AG04449 (cell line): ENCODE measurements at regions not wholly inside any gene's neighbourhood (a gene's known extent, or its start where the extent isn't known, plus 50 kb on each side); places are given as distances from the start of the nearest gene placed in this dataset.

Experiments used
- CTCF ChIA-PET: fragments of 350-600 bp; formaldehyde crosslinking; extraction: SDS; loops from one replicate; lab custom pipeline; 2021; ENCODE audit warnings: antibody characterized with exemption; lab: Yijun Ruan, JAX
- POLR2A ChIA-PET: fragments of 400-600, 350-600 bp; formaldehyde crosslinking; extraction: SDS; loops from one replicate; lab custom pipeline; 2020; ENCODE audit warnings: antibody characterized with exemption, inconsistent platforms; lab: Yijun Ruan, JAX
- DNase-seq: peaks from one replicate; pipeline ENCODE4 v3.0.0-alpha.2; 2010; ENCODE audit warnings: low read depth, low spot score
- H3K4me3 ChIP-seq: 2 replicates; pipeline ENCODE4 v1.5.1; 2011; ENCODE audit warnings: low read depth, mild to moderate bottlenecking, control low read depth, low read length
- TF ChIP-seq, protein P1 (sequence below): IDR thresholded peaks from one replicate; pipeline ENCODE4 v1.5.1; 2011; ENCODE audit warnings: mild to moderate bottlenecking, moderate library complexity, low read length, control low read depth, inconsistent platforms; ENCODE audit not compliant: insufficient read depth; ENCODE audit errors: missing control alignments

DNA sequence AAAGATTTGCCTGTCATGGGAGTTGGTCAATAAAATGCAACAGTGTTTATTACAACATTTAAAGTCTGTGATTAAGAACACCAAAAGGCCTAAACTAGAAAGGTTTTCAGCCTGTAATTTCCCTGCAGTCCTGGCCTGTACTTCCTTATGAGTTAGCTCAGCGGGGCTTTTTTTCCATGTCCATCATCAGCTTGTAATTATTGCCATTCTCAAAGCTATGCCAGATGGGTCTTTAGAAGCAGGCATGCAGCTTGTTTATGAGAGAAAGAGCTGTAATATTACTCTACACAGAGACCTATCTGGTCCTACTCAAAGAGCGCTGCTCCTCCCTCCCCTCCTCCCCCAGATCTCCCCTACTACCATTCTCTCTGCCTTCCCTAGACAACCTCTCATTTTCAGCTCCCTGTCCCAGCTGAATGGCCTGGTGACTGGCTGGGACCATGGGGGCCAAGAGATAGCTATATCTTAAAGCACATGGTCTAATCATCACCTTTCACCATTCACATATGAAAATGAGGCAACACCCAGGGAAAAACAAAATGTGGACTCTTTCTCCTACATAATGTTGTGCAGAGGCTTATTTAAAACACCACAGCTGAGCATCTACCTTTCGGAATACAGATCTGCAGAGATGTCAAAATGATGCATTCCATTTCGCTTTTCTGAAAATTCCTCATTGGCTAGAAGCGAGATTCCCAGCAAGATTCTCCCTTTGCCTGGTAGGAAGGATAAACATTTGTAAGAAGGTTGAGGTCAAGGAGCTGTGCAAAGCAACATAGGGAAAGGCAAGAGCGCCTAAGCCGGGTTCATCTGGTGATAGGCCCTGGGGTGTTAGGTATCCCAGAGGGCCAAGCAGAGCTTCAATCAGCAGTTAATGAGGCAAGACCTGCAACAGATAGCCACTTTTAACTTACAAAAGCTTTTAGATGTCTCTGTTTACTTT is 209.7 kb upstream of the CDKN3 start:
- ChIA-PET POLR2A (no interaction called here), CTCF (interaction anchor here (0.8 to 5.7 kb wide), 6 partner anchors 11 to 647 kb away, joined by 3 to 76 read pairs (median 4); no protein-coding TSS in a partner anchor)
- H3K4me3 ChIP-seq, result no peak overlapping the region
- no peak for DNase-seq
- TF ChIP-seq, protein P1, sequence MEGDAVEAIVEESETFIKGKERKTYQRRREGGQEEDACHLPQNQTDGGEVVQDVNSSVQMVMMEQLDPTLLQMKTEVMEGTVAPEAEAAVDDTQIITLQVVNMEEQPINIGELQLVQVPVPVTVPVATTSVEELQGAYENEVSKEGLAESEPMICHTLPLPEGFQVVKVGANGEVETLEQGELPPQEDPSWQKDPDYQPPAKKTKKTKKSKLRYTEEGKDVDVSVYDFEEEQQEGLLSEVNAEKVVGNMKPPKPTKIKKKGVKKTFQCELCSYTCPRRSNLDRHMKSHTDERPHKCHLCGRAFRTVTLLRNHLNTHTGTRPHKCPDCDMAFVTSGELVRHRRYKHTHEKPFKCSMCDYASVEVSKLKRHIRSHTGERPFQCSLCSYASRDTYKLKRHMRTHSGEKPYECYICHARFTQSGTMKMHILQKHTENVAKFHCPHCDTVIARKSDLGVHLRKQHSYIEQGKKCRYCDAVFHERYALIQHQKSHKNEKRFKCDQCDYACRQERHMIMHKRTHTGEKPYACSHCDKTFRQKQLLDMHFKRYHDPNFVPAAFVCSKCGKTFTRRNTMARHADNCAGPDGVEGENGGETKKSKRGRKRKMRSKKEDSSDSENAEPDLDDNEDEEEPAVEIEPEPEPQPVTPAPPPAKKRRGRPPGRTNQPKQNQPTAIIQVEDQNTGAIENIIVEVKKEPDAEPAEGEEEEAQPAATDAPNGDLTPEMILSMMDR, result no peak

DNA sequence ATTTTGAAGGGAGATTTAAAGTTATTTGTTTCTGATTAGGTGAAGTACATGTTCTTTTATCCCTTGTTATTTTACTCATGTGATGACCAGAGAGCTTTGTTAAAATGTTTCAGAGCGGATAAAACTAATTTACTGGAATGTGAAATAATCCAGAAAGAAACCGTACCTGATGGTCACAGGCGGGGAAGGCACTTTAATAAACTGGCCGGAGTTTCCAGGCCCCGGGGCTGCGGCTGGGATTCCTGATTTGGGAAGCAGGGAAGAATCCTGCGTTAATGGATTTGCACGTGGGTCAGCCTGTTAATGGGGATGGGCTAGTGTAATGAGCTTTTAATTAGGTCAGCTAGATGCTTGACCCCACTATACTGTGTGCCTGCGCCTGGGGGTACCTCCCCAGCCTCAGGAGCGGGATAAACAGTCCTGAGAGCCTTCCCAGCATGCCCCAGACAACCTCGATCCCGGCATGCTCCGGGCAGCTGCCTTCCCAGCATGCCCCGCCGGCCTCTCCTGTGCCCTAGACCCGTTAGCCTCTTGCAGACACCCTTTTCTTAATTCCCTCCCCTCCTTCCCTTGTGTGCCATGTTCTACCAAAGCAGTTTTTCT is 208.6 kb upstream of the CDKN3 start:
- POLR2A ChIA-PET, result no interaction called here

DNA sequence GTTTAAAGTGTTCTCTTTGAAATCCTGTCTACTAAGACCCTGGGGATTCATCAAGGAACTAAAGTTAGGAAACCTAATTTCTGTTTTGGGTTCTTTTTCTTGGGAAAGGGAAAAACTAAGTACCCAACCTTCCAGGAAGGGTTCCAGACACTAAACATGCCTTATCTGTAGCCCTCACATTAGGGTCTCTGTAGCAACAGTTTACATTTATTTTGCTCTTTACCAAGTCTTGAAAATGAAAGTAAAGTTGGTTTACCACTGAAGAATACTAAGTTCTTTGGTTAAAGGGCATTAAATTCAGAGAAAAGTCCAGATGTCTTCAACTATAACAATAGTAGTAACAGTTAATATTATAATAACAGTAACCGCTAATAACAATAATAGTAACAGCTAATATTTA is 207.5 kb upstream of the CDKN3 start:
- ChIA-PET POLR2A (no interaction called here), CTCF (interaction anchor here (0.6 to 5.7 kb wide), 2 partner anchors 13 to 158 kb away, joined by 3 to 76 read pairs; no protein-coding TSS in a partner anchor)
- TF ChIP-seq, protein P1, result no peak
- DNase-seq, result no peak
- H3K4me3 ChIP-seq, result no peak overlapping the region

More for the DNA sequence above, 208.6 kb upstream of the CDKN3 start:
- CTCF ChIA-PET, result interaction anchor here (1.3 to 5.7 kb wide), 3 partner anchors 12 to 141 kb away, joined by 3 to 76 read pairs (median 5); no protein-coding TSS in a partner anchor
- no peak overlapping the region for H3K4me3 ChIP-seq
- DNase-seq, result no peak
- TF ChIP-seq, protein P1, result no peak

DNA sequence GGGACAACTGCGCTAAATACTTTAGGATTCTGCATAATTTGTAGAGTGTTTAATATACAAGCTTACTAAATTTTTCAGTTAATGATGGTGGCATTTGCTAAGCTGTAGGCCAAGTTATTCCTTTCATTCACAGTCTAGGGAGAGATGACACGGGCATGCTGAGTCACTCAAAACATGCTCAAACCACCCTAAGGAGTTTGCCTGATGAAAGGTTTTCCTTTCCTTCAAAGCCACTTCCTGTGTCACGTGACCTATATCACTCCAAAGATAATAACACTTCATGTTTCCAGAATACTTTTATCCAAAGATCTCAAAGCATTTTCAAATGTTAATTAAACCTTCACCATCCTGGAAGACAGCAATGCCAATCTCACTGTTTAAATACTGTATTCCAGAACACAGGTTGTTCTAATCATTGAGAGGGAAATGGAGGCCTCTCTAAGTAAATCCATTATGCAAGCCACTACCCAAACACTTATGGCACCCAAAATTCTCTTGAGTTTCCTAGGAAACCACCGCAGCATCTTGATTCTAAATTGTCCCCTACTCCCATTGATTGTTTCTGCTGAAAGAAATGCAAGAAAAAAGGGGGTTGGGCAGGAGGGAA is 207.0 kb upstream of the CDKN3 start:
- no peak for DNase-seq
- no peak overlapping the region for H3K4me3 ChIP-seq
- TF ChIP-seq, protein P1, result no peak
- CTCF ChIA-PET, result interaction anchor here (0.6 to 5.7 kb wide), 2 partner anchors 13 to 158 kb away, joined by 3 to 76 read pairs; no protein-coding TSS in a partner anchor
- POLR2A ChIA-PET, result no interaction called here

DNA sequence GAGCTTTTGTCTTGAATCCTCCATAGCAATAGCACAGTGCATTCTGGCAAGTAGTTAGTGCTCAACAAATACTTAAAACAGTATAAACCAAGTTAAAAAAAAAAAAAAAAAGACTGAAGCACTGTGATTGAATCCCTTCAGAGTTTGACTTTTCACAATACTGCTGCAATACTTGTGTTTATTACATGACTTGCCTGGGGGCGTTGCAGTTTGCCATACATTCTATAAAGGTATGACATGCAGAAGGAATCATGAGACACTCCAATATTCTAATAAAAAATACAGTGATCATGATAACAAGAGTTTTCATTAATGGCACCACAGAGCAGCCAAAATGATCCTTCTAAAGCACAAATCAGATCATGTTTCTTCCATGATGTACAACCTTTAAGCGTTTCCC is 205.0 kb upstream of the CDKN3 start:
- no peak for DNase-seq
- H3K4me3 ChIP-seq, result no peak overlapping the region
- TF ChIP-seq, protein P1, result no peak
- ChIA-PET CTCF (no interaction called here), POLR2A (no interaction called here)

DNA sequence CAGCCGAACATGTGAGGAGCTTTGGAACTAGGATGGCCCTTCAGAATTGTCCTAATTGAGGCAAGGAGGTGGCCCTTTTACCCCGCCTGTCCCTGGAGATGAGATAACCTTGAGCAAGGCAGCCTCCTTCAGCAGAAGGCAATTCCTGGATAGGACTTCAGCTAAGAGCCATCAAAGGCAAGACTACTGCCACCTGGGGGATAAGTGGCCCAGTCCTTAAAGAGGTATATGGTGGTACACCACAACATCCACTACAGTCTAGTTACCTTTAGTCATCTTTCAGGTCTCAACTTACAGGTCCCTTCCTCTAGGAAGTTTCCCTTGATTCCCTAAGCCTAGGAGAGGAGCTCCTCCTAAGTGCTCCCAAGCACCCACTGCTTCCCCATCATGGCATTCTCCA is 204.2 kb upstream of the CDKN3 start:
- DNase-seq, result no peak
- TF ChIP-seq, protein P1, result no peak
- H3K4me3 ChIP-seq, result no peak overlapping the region
- POLR2A ChIA-PET, result no interaction called here
- CTCF ChIA-PET, result interaction anchor here (1.2 kb wide), 1 partner anchor 17 kb away, joined by 3 read pairs; no protein-coding TSS in a partner anchor
